ENCODE measurements at regions not wholly inside any gene's neighbourhood (a gene's known extent, or its start where the extent isn't known, plus 50 kb on each side); places are given as distances from the start of the nearest gene placed in this dataset.

GRCh38 chr18:50508228-50508627, 51.7 kb upstream of the MAPK4 start:
- H3K4me1 Mint-ChIP-seq: no peaks in the 10 kb centered on the region
- peaks cover 30% of the 10 kb centered on the region for H3K27me3 Mint-ChIP-seq
- ATAC-seq (replicated peaks; ENCODE audit: extremely low read depth, poor library complexity, severe bottlenecking) (no peak), DNase-seq (ENCODE audit: low spot score in 2 of 2) (no peak)
- H3K27ac Mint-ChIP-seq (ENCODE audit: low read depth): no peak overlapping the region
- H3K36me3 Mint-ChIP-seq (ENCODE audit: insufficient read depth): no peaks in the 10 kb centered on the region
- no peak overlapping the region for H3K4me3 Mint-ChIP-seq
- H3K9me3 Mint-ChIP-seq: no peaks in the 10 kb centered on the region

GRCh38 chr18:50509012-50509411, 50.9 kb upstream of the MAPK4 start:
- ATAC-seq (replicated peaks; ENCODE audit: extremely low read depth, poor library complexity, severe bottlenecking): no peak
- H3K27me3 Mint-ChIP-seq: peaks cover 30% of the 10 kb centered on the region
- no peak overlapping the region for H3K4me3 Mint-ChIP-seq
- no peaks in the 10 kb centered on the region for H3K4me1 Mint-ChIP-seq
- DNase-seq (ENCODE audit: low spot score in 2 of 2): no peak
- no peak overlapping the region for H3K27ac Mint-ChIP-seq (ENCODE audit: low read depth)
- no peaks in the 10 kb centered on the region for H3K36me3 Mint-ChIP-seq (ENCODE audit: insufficient read depth)
- H3K9me3 Mint-ChIP-seq: no peaks in the 10 kb centered on the region

All from central memory CD8-positive, alpha-beta T cell (primary cell).